ENCODE measurements at regions not wholly inside any gene's neighbourhood (a gene's known extent, or its start where the extent isn't known, plus 50 kb on each side); places are given as distances from the start of the nearest gene placed in this dataset.

DNA sequence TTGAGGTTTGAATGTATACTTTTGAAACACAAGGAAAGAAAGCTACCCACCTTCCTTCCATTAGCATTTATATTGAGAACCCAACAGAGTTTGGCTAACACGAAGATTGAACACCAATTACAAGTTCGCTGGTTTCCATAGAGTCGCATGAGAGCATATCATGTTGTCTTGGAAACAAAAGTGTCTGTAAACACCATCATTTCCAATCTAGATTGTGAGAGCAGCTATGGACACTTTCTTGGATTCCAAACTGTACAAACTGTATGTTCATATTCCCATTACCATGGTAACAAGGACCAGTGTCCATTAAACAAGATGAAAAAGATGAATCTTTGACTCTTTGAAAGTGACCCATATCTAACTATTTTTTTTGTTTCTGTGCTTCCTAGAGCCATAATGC, 529.9 kb upstream of the ROBO1 start:
- TF ChIP-seq, protein P1, sequence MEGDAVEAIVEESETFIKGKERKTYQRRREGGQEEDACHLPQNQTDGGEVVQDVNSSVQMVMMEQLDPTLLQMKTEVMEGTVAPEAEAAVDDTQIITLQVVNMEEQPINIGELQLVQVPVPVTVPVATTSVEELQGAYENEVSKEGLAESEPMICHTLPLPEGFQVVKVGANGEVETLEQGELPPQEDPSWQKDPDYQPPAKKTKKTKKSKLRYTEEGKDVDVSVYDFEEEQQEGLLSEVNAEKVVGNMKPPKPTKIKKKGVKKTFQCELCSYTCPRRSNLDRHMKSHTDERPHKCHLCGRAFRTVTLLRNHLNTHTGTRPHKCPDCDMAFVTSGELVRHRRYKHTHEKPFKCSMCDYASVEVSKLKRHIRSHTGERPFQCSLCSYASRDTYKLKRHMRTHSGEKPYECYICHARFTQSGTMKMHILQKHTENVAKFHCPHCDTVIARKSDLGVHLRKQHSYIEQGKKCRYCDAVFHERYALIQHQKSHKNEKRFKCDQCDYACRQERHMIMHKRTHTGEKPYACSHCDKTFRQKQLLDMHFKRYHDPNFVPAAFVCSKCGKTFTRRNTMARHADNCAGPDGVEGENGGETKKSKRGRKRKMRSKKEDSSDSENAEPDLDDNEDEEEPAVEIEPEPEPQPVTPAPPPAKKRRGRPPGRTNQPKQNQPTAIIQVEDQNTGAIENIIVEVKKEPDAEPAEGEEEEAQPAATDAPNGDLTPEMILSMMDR (conservative IDR thresholded peaks at IDR 0.05): no peak
- TF ChIP-seq ZFX (IDR thresholded peaks at IDR 0.05): no peak
- H3K27ac ChIP-seq: no peak overlapping the region

DNA sequence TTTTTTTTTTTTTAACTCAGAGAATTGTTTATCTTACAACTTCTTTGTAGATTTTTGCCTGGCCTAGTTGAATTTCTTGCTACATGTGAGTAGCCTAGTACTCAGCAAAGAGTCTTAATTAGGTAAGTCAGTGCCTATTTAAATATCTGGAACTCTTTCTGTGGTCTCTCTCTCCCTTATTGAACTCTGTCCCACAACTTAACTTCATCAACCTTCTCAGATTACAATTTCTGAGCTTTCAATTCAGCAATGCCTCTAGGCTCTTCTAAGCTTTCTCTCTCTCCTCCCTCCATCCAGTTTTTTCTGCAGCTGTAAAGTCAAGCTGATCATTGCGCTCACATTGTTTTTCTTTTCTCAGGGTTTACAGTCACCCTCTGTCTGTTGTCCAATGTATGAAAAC, 517.6 kb upstream of the ROBO1 start:
- H3K27ac ChIP-seq: no peak overlapping the region
- TF ChIP-seq, protein P1 (conservative IDR thresholded peaks at IDR 0.05): no peak
- no peak for TF ChIP-seq ZFX (IDR thresholded peaks at IDR 0.05)

DNA sequence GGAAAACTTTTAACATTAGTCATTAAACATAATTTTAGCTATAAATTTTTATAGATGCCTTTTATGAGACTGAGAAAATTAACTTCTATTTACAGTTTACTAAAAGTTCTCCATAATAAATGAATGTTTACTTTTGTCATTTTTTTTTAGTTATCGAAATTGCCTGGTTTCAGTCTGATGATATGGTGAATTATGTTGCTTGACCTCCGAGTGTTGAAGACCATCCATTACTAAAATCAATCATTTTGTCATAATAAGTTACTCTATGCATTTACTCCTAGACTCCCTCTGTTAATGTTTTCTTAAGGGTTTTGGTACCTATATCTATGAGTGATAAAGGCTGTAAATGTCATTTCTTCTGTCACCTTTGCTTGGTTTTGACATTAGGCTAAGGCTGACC, 516.0 kb upstream of the ROBO1 start:
- TF ChIP-seq ZFX (IDR thresholded peaks at IDR 0.05): no peak
- TF ChIP-seq, protein P1 (conservative IDR thresholded peaks at IDR 0.05): no peak
- no peak overlapping the region for H3K27ac ChIP-seq

DNA sequence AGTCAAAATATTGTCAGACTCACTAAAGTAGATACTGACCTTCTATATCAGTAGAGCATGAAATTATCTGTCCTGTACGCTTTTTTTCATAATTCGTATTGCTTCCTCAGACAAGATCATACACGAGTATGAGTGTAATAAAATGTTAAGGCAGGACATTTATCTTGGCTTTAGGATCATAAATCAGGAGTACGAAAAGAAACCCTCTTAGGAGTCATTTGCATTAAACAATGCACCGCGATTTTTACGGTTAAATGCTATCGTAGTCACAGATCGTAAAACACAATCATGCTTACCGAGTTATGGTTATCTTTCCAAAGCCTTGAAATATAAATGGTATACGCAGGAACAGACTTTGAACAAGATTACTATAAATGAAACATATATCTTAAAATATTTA, 510.3 kb upstream of the ROBO1 start:
- TF ChIP-seq, protein P1 (conservative IDR thresholded peaks at IDR 0.05): no peak
- TF ChIP-seq ZFX (IDR thresholded peaks at IDR 0.05): no peak
- no peak overlapping the region for H3K27ac ChIP-seq

DNA sequence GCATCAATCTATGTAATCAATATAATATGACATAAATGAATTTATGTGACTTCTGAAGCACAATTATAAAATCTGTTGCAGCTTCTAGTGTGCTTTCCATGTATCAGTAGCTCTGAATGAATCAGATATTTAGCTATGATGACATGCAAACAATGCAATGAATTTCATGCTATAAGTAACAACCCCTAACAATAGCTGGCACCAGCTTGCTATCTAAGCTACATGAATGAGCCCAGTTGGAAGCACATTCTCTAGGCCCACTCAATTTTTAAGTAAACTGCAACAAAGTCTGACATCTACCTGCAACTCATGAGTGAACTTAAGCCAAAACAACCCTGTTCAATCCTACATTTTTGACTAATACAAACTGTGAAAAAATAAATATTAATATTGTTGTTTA, 507.3 kb upstream of the ROBO1 start:
- TF ChIP-seq ZFX (IDR thresholded peaks at IDR 0.05): no peak
- TF ChIP-seq, protein P1 (conservative IDR thresholded peaks at IDR 0.05): no peak
- H3K27ac ChIP-seq: no peak overlapping the region

DNA sequence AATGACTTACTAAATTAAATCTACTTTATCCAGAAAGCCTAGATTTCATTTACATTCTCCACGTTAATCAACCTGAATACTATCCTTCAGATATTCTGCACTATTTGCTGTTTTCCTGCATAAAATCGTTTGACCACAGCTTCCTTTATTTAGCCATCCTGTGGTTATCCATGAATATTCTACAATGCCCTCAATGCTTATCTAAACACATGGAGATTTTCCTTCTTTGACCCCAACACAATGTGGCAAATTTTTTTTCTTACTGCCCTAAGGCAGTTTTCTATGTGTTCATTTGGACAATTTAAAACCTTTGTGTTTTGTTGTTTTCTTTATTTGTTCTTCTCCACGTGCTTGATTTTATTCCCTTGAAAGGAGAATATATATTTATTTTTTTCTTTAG, 495.5 kb upstream of the ROBO1 start:
- no peak overlapping the region for H3K27ac ChIP-seq
- TF ChIP-seq, protein P1 (conservative IDR thresholded peaks at IDR 0.05): no peak
- TF ChIP-seq ZFX (IDR thresholded peaks at IDR 0.05): no peak

DNA sequence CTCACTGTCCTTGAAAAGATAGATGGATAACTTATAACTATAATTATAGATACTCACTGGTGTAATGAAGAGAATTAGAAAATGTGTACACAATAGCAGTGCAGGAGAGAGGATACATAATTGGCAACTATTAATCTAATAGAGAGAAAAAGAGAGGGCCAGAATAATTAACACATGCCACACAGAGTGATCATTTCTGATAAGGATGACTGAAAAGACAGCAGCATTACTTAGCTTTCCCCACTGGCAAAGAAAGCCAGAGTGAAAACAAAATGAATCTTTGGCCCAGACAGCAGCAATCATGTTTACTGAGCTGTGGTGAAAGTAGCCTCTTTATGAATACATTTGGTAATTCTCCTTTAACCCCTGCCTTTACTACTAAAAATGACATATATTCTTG, 493.3 kb upstream of the ROBO1 start:
- no peak overlapping the region for H3K27ac ChIP-seq
- TF ChIP-seq, protein P1 (conservative IDR thresholded peaks at IDR 0.05): no peak
- TF ChIP-seq ZFX (IDR thresholded peaks at IDR 0.05): no peak
